ENCODE measurements at regions not wholly inside any gene's neighbourhood (a gene's known extent, or its start where the extent isn't known, plus 50 kb on each side); places are given as distances from the start of the nearest gene placed in this dataset.

GRCh38 chr2:173819852-173820251, 145.3 kb downstream of the SP3 start:
- DNase-seq (ENCODE audit: low read depth in 3 of 3) = no peak

DNA sequence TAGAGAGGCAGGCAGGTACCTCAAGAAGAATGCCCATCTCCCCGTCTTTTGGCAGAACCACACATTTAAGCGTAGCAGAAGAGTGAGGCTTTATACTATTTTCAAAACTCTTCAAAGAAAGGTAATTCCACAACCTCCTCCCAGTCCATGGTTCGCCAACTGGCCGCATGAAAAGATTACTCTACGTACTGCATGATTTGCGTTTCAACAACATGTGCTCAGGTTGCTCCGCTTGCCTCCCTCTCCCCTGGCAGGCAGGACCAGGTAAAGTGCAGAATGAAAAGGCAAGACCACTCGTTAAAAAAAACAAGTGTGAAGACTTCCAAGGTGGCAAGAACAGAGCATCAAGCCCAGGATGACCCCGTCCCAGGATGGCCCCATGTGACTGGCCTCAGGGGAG, 143.7 kb downstream of the SP3 start:
- no peak for DNase-seq (ENCODE audit: low read depth in 3 of 3)

- DNase-seq (ENCODE audit: low read depth in 3 of 3) = no peak
Observed at GRCh38 chr2:173822889-173823542, 142.2 kb downstream of the SP3 start.

DNA sequence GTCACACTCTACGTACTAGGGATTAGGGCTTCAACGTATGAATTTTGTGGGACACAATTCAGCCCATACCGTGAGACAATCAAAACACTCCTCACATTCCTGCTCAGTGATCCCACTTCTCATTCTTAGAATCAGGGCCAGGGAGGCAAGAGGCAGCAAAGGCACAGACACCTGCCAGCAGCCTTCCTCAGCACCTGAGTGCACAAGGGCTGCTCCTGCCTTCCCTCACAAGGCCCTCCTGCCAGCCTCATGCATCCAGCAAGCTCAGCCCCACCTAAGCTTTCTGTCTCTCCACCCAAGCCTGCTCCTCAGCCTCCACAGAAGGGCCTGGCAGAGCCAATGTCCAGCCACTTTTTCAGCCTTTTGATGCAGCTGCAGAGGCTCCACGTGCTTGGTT, 141.6 kb downstream of the SP3 start:
- DNase-seq (ENCODE audit: low read depth in 3 of 3) = no peak

DNA sequence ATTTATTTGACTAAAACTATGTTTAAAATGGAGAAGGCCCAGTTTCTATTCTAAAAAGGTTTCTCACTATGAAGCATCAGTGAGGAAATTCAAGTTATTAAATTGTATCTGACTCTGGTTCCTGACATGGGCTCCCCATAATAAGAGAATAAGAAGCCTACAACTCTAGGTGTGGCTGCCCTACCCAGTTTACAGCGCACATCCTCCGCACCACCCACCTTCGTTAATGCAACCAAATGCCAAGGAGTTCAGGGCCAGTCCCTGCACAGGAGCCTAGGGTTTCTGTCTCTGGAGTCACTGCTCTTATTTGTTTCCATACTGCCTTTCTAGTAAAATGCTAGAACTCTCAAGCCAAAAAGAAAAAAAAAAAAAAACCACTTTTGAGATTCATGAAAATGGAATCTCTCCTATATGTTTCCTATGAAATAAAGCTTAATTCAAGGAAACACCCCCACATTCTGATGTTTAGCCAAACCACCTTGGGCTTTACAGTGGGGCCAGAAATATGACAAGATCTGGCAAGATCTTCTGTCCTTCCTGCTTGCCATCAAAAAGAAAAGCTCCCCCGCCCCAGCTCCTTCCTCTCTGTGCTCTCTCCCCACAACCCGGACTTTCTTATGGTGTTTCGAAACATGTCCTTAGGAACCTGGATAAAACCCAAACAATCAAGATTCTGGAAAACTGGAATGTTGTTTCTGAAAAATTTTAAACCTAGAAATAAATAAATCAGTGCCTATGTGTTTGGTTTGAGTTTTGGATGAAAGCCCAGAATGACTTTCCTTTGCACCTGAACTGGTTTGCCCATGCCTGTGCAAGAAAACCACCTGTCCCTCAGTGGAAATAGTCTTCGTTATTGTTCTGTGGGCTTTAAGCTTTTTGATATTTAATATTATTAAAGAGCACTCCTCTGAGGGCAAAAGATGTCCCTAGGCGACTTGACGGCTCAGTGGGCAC, 136.7 kb downstream of the SP3 start:
- DNase-seq (ENCODE audit: low read depth in 3 of 3) = no peak

DNA sequence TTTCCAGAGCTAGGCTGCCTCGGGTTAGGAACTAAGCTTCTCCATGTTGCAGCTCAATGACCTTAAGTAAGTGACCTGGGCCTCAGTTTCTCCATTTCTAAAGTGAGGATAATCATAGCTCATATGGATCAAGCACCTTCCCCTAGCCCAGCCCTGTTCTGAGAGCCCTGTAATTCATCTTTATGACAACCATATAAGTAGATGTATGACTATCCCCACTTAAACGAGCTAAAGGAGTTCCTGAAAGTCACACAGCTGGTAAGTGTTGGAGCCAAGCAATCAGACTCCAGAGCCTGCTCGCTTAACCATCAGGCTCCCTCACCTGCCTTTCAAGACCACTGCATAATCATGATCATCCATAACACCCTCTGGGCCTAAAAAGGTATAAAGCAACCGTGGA, 135.4 kb downstream of the SP3 start:
- DNase-seq (ENCODE audit: low read depth in 3 of 3) = no peak

DNA sequence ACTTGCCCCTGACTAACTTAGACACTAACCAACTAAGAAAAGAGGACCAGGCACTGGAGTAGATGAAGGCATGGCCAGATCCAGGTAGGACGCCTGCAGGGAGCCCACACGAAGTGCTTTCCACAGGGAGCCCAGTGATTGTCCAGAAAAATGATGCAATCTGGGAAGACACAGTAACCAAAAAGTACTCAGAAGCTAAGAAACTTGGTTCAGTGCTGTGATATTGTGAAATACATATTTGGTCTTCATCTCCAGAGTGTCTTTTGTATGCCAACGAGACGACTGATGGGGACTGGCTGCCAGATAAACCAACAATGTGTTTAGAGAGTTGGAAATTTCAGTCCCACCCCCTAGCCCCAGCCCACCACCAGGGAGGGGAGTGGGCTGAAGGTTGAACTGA, 135.0 kb downstream of the SP3 start:
- DNase-seq (ENCODE audit: low read depth in 3 of 3) = no peak

GRCh38 chr2:173831312-173832229, 133.6 kb downstream of the SP3 start:
- DNase-seq (ENCODE audit: low read depth in 3 of 3) = no peak

- no peak for DNase-seq (ENCODE audit: low read depth in 3 of 3)
Observed at GRCh38 chr2:173834141-173834540, 131.0 kb downstream of the SP3 start.

- no peak for DNase-seq (ENCODE audit: low read depth in 3 of 3)
Observed at GRCh38 chr2:173835726-173836125, 129.4 kb downstream of the SP3 start.

- no peak for DNase-seq (ENCODE audit: low read depth in 3 of 3)
Observed at GRCh38 chr2:173841110-173841509, 124.1 kb downstream of the SP3 start.

DNA sequence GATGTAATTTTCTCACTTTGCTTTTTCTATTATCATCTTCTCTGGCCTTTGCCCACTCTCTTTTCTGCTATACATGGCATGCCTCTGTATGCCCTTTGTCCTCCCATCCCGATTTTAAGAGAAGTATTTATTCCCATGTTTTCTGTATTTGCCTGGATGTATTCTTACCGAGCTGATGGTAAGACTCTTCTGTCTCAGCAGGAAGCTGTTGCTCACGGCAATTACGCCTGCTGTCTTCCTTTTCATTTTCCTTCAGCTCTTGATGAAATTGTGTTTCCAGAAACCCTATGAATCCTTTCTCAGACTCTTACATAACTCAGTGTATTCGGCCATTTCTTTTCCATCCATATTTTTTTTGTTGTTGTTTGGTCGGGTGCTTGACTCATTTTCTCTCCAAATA, 121.6 kb downstream of the SP3 start:
- no peak for DNase-seq (ENCODE audit: low read depth in 3 of 3)

DNA sequence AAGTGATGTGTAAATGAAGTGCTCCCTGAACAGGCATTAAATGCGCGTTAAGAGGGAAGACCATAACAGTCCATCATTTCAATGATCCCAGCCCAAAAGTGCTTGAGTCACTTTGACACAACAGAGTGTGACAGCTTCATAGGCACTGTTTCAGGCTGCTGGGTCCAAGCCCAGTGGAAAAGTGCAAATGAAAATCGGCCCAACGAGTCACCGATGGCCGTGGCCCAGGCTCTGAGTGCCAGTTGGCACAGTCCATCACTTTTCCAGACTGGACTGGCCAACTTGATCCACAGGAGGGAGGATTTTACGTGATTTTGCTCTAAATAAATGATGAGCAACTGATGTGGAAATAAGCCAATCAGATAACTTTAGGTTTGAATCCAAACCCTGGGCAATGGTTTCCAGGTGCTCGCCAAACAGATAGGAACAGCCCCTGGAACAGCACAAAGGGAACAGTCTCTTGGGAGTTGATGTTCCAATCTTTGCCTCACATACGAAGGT, 114.0 kb downstream of the SP3 start:
- DNase-seq (ENCODE audit: low read depth in 3 of 3) = no peak

- no peak for DNase-seq (ENCODE audit: low read depth in 3 of 3)
Observed at GRCh38 chr2:173854141-173854540, 111.0 kb downstream of the SP3 start.

DNA sequence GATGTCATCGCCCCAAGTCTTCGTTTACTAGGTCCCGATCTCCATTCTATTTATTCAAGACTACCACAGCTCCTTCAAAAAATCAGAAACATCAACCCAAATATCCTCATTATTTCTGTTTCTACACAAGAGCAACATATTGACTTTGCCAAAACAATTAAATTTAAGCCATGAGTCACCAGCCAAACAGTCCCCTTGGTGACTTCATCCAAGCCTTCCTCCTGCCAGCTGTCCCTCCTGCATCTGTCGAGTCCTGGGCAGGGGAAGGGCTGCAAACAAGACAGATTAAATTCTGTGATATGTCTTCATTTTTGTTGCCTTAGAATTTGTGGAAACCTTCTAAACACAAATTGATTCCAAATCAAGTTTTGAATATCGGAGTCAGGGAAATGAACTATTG, 110.3 kb downstream of the SP3 start:
- no peak for DNase-seq (ENCODE audit: low read depth in 3 of 3)

GRCh38 chr2:173855661-173856060, 109.5 kb downstream of the SP3 start:
- DNase-seq (ENCODE audit: low read depth in 3 of 3) = no peak
